Kidney (tissue), 13 donors: ENCODE measurements at regions not wholly inside any gene's neighbourhood (a gene's known extent, or its start where the extent isn't known, plus 50 kb on each side); places are given as distances from the start of the nearest gene placed in this dataset.

Experiments used
- DNase-seq, 5 donors: peaks; one replicate each; pipeline ENCODE4 v3.0.0-alpha.2; 2013 to 2020
- FAIRE-seq: peaks from 2 replicates; lab custom pipeline; 2012; peaks lifted over from hg19 to GRCh38; lab: Jason Lieb, UNC
- H3K27ac ChIP-seq, 2 donors: one replicate each; pipeline ENCODE4 v1.7.0; 2013; ENCODE audit warnings: low read depth in 2 of 2, low read length in 2 of 2, inconsistent platforms in 1 of 2
- H3K27me3 ChIP-seq: one replicate; pipeline ENCODE4 v1.7.1; 2013; ENCODE audit warnings: low read length, inconsistent platforms; ENCODE audit not compliant: control insufficient read depth, insufficient read depth
- H3K36me3 ChIP-seq, 3 donors: one replicate each; pipeline versions ENCODE4 v1.7.0 to v1.7.1; 2013; ENCODE audit warnings: low read length in 3 of 3, control low read depth in 1 of 3, inconsistent platforms in 1 of 3; ENCODE audit not compliant: insufficient read depth in 3 of 3, control insufficient read depth in 2 of 3
- H3K4me1 ChIP-seq, 3 donors: one replicate each; pipeline versions ENCODE4 v1.7.0 to v1.7.1; 2013; ENCODE audit warnings: low read length in 3 of 3, inconsistent platforms in 1 of 3, low read depth in 1 of 3; ENCODE audit not compliant: control insufficient read depth in 2 of 3, insufficient read depth in 2 of 3
- H3K4me3 ChIP-seq, 3 donors: one replicate each; pipeline versions ENCODE4 v1.7.0 to v1.8.1; 2013; ENCODE audit warnings: low read length in 3 of 3, control low read depth in 1 of 3, inconsistent platforms in 1 of 3
- H3K9ac ChIP-seq, 3 donors: one replicate each; pipeline versions ENCODE4 v1.7.0 to v1.7.1; 2013; ENCODE audit warnings: low read length in 3 of 3, control low read depth in 1 of 3, inconsistent platforms in 1 of 3
- H3K9me3 ChIP-seq, 3 donors: one replicate each; pipeline versions ENCODE4 v1.7.0 to v1.7.1; 2013; ENCODE audit warnings: low read length in 3 of 3, control low read depth in 1 of 3, inconsistent platforms in 1 of 3; ENCODE audit not compliant: control insufficient read depth in 2 of 3, insufficient read depth in 1 of 3
- intact Hi-C: fragments of 100-400 bp; cut with DNase I; formaldehyde crosslinking; loops from one replicate; pipeline ENCODE4 v1.11.1; 2022
- TF ChIP-seq, protein P1 (sequence below): IDR thresholded peaks from 3 replicates; pipeline ENCODE4 v1.5.1; 2012; ENCODE audit warnings: mild to moderate bottlenecking, moderate library complexity, borderline replicate concordance; ENCODE audit not compliant: insufficient read depth; ENCODE audit errors: extremely low read depth
- donor health status: control.
- donor health status: control.
- donor health status: control.
- donor health status: control.
- donor health status: control.
- donor health status: DM: yes; HTN: yes; CAD: no.
- donor health status: Normal renal cell carcinoma (clear cell type).

DNA sequence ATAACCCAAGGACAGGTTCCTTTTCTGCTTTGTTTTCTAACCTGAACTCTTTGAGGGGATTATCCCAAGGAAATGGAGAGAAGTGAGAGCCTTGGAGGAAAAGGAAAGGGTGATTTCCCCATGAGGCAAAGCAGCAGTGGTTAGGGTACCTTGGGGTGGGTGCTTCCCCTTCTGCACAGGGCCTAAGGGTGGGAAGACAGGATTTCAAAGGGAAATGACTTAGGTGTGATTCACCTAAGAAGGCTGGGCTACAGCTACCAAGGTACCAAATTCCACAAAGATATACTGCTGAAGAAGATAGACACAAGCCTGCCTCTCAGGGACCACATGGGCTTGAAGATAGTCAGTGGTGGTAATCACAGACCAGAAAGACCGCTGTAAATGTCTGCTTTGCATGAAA lies 325.3 kb upstream of the DPH6 start:
- intact Hi-C loops, result no loop called here
- H3K4me3 ChIP-seq, result no peak overlapping the region
- FAIRE-seq, result no peak

DNA sequence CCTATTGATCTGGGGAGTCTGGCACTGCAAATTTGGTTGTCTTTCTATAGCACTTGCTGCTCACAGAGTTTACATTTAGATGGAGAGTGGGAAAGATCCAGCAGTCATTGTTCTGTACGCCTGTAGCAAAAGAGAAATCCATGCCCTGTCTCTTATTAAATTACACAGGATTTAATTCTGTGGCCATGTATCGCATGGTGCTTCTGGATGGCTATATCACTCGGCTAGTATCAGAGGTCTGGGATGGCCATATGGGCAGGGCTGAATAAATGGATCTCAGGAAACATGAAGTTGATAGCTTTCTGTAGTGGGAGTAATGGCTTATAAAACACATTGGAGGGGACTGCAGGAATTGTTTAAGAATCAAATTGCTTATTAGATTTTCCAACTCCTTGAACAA lies 325.8 kb upstream of the DPH6 start:
- no peaks in the 10 kb centered on the region for H3K9me3 ChIP-seq
- FAIRE-seq, result no peak
- DNase-seq, result no peak
- intact Hi-C loops, result no loop called here
- no peak overlapping the region for H3K27ac ChIP-seq
- TF ChIP-seq, protein P1, sequence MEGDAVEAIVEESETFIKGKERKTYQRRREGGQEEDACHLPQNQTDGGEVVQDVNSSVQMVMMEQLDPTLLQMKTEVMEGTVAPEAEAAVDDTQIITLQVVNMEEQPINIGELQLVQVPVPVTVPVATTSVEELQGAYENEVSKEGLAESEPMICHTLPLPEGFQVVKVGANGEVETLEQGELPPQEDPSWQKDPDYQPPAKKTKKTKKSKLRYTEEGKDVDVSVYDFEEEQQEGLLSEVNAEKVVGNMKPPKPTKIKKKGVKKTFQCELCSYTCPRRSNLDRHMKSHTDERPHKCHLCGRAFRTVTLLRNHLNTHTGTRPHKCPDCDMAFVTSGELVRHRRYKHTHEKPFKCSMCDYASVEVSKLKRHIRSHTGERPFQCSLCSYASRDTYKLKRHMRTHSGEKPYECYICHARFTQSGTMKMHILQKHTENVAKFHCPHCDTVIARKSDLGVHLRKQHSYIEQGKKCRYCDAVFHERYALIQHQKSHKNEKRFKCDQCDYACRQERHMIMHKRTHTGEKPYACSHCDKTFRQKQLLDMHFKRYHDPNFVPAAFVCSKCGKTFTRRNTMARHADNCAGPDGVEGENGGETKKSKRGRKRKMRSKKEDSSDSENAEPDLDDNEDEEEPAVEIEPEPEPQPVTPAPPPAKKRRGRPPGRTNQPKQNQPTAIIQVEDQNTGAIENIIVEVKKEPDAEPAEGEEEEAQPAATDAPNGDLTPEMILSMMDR, result no peak
- no peak overlapping the region for H3K9ac ChIP-seq
- no peaks in the 10 kb centered on the region for H3K4me1 ChIP-seq
- no peaks in the 10 kb centered on the region for H3K36me3 ChIP-seq
- H3K4me3 ChIP-seq, result no peak overlapping the region
- no peaks in the 10 kb centered on the region for H3K27me3 ChIP-seq

More for the DNA sequence above, 325.3 kb upstream of the DPH6 start:
- H3K9me3 ChIP-seq, result no peaks in the 10 kb centered on the region
- H3K27ac ChIP-seq, result no peak overlapping the region
- H3K4me1 ChIP-seq, result no peaks in the 10 kb centered on the region
- no peaks in the 10 kb centered on the region for H3K27me3 ChIP-seq
- DNase-seq, result no peak
- no peak overlapping the region for H3K9ac ChIP-seq
- no peaks in the 10 kb centered on the region for H3K36me3 ChIP-seq
- TF ChIP-seq, protein P1, result no peak

DNA sequence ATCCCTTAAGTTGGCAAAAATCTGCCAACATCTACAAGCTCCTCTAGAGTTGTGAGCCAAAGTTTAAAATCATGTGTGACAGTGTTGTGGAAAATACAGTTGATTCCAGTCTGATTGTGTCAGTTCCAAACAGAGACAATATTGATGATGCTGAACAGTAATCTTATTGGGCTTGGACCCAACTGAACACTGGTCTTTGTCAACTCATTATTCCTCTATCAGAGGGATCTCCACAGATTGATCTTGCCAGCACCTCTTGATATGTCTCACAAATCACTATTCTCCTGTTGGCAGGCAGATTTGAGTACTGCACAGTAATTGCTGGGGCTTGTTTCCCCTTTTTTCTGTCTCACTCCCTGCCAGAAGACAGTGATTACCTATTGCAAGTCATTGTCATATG lies 326.6 kb upstream of the DPH6 start:
- Histone ChIP-seq H3K9me3 (no peaks in the 10 kb centered on the region), H3K27ac (no peak overlapping the region), H3K36me3 (no peaks in the 10 kb centered on the region), H3K27me3 (no peaks in the 10 kb centered on the region), H3K9ac (no peak overlapping the region), H3K4me3 (no peak overlapping the region), H3K4me1 (no peaks in the 10 kb centered on the region)
- intact Hi-C loops, result no loop called here
- DNase-seq, result no peak
- TF ChIP-seq, protein P1, result no peak
- no peak for FAIRE-seq

DNA sequence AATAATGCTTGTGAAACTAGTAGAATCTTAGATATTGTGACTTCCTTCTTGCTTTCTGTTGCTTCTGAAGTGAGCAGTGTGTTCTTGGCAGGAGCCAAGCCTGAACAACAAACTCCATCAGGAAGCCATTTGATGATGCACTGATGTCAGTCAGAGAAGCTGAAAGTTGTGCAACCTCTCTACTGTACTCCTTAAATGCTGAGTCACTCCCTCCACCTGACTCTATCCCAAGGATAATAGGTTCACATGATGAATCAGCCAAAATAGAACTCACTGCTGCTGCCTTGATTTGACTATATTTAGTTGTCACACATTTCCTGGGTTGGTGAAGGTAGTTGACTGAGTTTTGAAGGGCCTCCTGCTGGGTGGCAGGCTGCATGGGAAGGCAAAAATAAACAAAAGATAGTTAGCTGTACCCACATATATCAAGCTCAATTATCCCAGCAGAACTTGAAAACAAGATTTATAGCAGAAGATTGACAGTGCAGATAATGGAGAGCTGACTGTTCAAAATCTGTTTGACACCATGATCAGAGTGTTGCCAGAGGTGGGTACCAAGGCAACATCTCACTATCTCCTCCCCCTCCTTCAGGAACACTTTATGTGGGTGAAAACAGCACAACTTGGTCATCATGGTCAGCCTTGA lies 328.4 kb upstream of the DPH6 start:
- DNase-seq (no peak), FAIRE-seq (no peak)
- Histone ChIP-seq H3K9me3 (no peaks in the 10 kb centered on the region), H3K4me1 (no peaks in the 10 kb centered on the region), H3K27ac (no peak overlapping the region), H3K36me3 (no peaks in the 10 kb centered on the region), H3K9ac (no peak overlapping the region), H3K27me3 (no peaks in the 10 kb centered on the region), H3K4me3 (no peak overlapping the region)
- TF ChIP-seq, protein P1, result no peak
- intact Hi-C loops, result no loop called here
